GM12878 (cell line): ENCODE measurements at regions not wholly inside any gene's neighbourhood (a gene's known extent, or its start where the extent isn't known, plus 50 kb on each side); places are given as distances from the start of the nearest gene placed in this dataset.
"Not testable (repeated sequence)": the region's sequence is repeated elsewhere in the genome, so short reads cannot be mapped to it uniquely, and the experiment has no call there.

Experiments
- ATAC-seq: fragments of 200-7000 bp; cut with Tn5 transposase; 3 replicates; pipeline ENCODE4 v1.9.1; 2020; ENCODE audit warnings: mild to moderate bottlenecking, moderate library complexity
- BruUV-seq: library from RNA; stranded (reverse); fragments of 400-500 nt; replicated peaks from 2 replicates; lab custom pipeline; 2021; lab: Mats Ljungman, UMichigan
- CTCF ChIA-PET: fragments of 300-600 bp; sonication (Branson Sonifier 250); formaldehyde crosslinking; extraction: SDS; loops from one replicate; lab custom pipeline; 2021; ENCODE audit warnings: inconsistent platforms; lab: Yijun Ruan, JAX
- POLR2A ChIA-PET: fragments of 350-600 bp; formaldehyde crosslinking; extraction: SDS; loops from one replicate; lab custom pipeline; 2021; ENCODE audit warnings: inconsistent platforms; lab: Charles Lee
- RAD21 ChIA-PET: fragments of 300-600 bp; sonication (Branson Sonifier 250); formaldehyde crosslinking; loops from one replicate; lab custom pipeline; 2023; ENCODE audit warnings: antibody characterized with exemption; ENCODE audit not compliant: unreplicated experiment; lab: Charles Lee
- SMC1A ChIA-PET: fragments of 300-600 bp; sonication (Branson Sonifier 250); formaldehyde crosslinking; loops from one replicate; lab custom pipeline; 2023; ENCODE audit not compliant: unreplicated experiment, uncharacterized antibody; lab: Charles Lee
- DNase-seq: peaks from one replicate; pipeline ENCODE4 v3.0.0-alpha.2; 2011; ENCODE audit warnings: low read depth, low spot score
- FAIRE-seq: peaks from 3 replicates; lab custom pipeline; 2011; peaks lifted over from hg19 to GRCh38; lab: Jason Lieb, UNC
- H2AFZ ChIP-seq: 2 replicates; pipeline ENCODE4 v1.6.0; 2011; ENCODE audit warnings: low read depth, low read length, control low read depth; ENCODE audit not compliant: control insufficient read depth
- H3K27ac ChIP-seq: 2 replicates; pipeline ENCODE4 v1.5.1; 2011; ENCODE audit warnings: control low read depth; ENCODE audit not compliant: control insufficient read depth, insufficient read depth
- H3K27me3 ChIP-seq, 2 experiments: replicated peaks in 1 of 2; 2 replicates each; pipeline versions ENCODE4 v1.6.0 to v1.6.1; 2011; ENCODE audit warnings: low read length in 1 of 2; ENCODE audit not compliant: control insufficient read depth in 2 of 2, insufficient read depth in 2 of 2
- H3K36me3 ChIP-seq, 2 experiments: 2 replicates each; pipeline ENCODE4 v1.5.1; 2011; ENCODE audit warnings: low read length in 1 of 2; ENCODE audit not compliant: control insufficient read depth in 2 of 2, insufficient read depth in 2 of 2
- H3K4me1 ChIP-seq: 2 replicates; pipeline ENCODE4 v1.6.1; 2011; ENCODE audit warnings: mild to moderate bottlenecking, low read length, moderate library complexity, mixed read lengths; ENCODE audit not compliant: control insufficient read depth, insufficient read depth
- H3K4me2 ChIP-seq: 2 replicates; pipeline ENCODE4 v1.6.0; 2011; ENCODE audit warnings: control low read depth; ENCODE audit not compliant: control insufficient read depth, insufficient read depth
- H3K4me3 ChIP-seq: fragments of 200-600 bp; sonication (generic); 2 replicates; pipeline ENCODE4 v1.5.1; 2016
- H3K79me2 ChIP-seq: 2 replicates; pipeline ENCODE4 v1.6.0; 2011; ENCODE audit warnings: low read length; ENCODE audit not compliant: control insufficient read depth, insufficient read depth
- H3K9ac ChIP-seq: 2 replicates; pipeline ENCODE4 v1.8.0; 2011; ENCODE audit warnings: low read length, control low read depth, mixed read lengths; ENCODE audit not compliant: control insufficient read depth, insufficient read depth
- H3K9me3 ChIP-seq: replicated peaks from 3 replicates; pipeline ENCODE4 v1.5.1; 2011; ENCODE audit warnings: mild to moderate bottlenecking, low read length; ENCODE audit not compliant: control insufficient read depth, insufficient read depth
- H4K20me1 ChIP-seq: 2 replicates; pipeline ENCODE4 v1.6.0; 2011; ENCODE audit not compliant: control insufficient read depth, insufficient read depth
- WGBS: methylation state at CpG from one replicate; pipeline ENCODE4 v1.1.6; 2016; ENCODE audit warnings: low lambda C conversion rate; ENCODE audit not compliant: insufficient replicate concordance, insufficient coverage; ENCODE audit errors: missing lambda C conversion rate; 5-methylcytosine and 5-hydroxymethylcytosine counted together
- in situ Hi-C: fragments of 300-500 bp; cut with MboI; formaldehyde crosslinking; loops from 9 replicates; pipeline ENCODE4 v1.14.3; 2018; ENCODE audit warnings: mixed read lengths
- intact Hi-C: fragments of 100-400 bp; cut with micrococcal nuclease; formaldehyde crosslinking; loops from one replicate; pipeline ENCODE4 v1.14.2; 2022; ENCODE audit not compliant: unreplicated experiment

- FAIRE-seq, intact Hi-C loops, RAD21 ChIA-PET, H3K9me3 ChIP-seq, H3K27me3 ChIP-seq, H3K4me1 ChIP-seq, H3K79me2 ChIP-seq, BruUV-seq, DNase-seq, SMC1A ChIA-PET, H3K4me3 ChIP-seq, H3K9ac ChIP-seq, H4K20me1 ChIP-seq, H3K27ac ChIP-seq, CTCF ChIA-PET, POLR2A ChIA-PET, H3K36me3 ChIP-seq, H2AFZ ChIP-seq, H3K4me2 ChIP-seq, in situ Hi-C loops, ATAC-seq: not testable (repeated sequence)
- WGBS: 42% methylated on average over 14 of the region's 18 CpGs
These were observed 543.1 kb upstream of the HTR2C start for GRCh38 chrX:114040661-114041269.

- H3K79me2 ChIP-seq, H3K4me3 ChIP-seq, H3K27me3 ChIP-seq, FAIRE-seq, H3K9ac ChIP-seq, H3K4me2 ChIP-seq, ATAC-seq, intact Hi-C loops, DNase-seq, RAD21 ChIA-PET, CTCF ChIA-PET, H3K4me1 ChIP-seq, H2AFZ ChIP-seq, BruUV-seq, H3K36me3 ChIP-seq, H3K9me3 ChIP-seq, in situ Hi-C loops, H3K27ac ChIP-seq, SMC1A ChIA-PET, H4K20me1 ChIP-seq, POLR2A ChIA-PET: not testable (repeated sequence)
- WGBS: 24% methylated on average over 8 of the region's 8 CpGs
These were observed 543.8 kb upstream of the HTR2C start for GRCh38 chrX:114040111-114040510.
